Activated T-helper 1 cell treated with anti-CD3 and anti-CD28 coated beads, Interleukin-12 subunit alpha, Interleukin-12 subunit beta, Interleukin-2, Interleukin-4 antibody, amounts not matched to agents 30 ng/mL and 10 ng/mL and 1 ng/mL, durations not matched to agents 14 hours and 24 hours and 36 hours (primary cell): ENCODE measurements at regions not wholly inside any gene's neighbourhood (a gene's known extent, or its start where the extent isn't known, plus 50 kb on each side); places are given as distances from the start of the nearest gene placed in this dataset.

ENCODE experiments used
- DNase-seq: peaks from one replicate; pipeline ENCODE4 v3.0.0; 2021; ENCODE audit warnings: low spot score
- H3K27ac Mint-ChIP-seq: one replicate; pipeline ENCODE4 v1.8.0; 2021; ENCODE audit warnings: mild to moderate bottlenecking, mixed read lengths
- H3K27me3 Mint-ChIP-seq: one replicate; pipeline ENCODE4 v1.8.0; 2022; ENCODE audit warnings: mild to moderate bottlenecking, moderate library complexity, mixed read lengths; ENCODE audit not compliant: insufficient read depth
- H3K36me3 Mint-ChIP-seq: one replicate; pipeline ENCODE4 v1.8.0; 2021; ENCODE audit warnings: low read depth, mixed read lengths
- H3K4me1 Mint-ChIP-seq: one replicate; pipeline ENCODE4 v1.8.0; 2021; ENCODE audit warnings: low read depth, mixed read lengths
- H3K4me3 Mint-ChIP-seq: one replicate; pipeline ENCODE4 v1.8.0; 2021; ENCODE audit warnings: mild to moderate bottlenecking, moderate library complexity, mixed read lengths
- H3K9me3 Mint-ChIP-seq: one replicate; pipeline ENCODE4 v1.8.0; 2021; ENCODE audit warnings: mixed read lengths
- intact Hi-C: fragments of 100-400 bp; cut with micrococcal nuclease; formaldehyde crosslinking; loops from one replicate; pipeline ENCODE4 v1.15.1; 2024

DNA sequence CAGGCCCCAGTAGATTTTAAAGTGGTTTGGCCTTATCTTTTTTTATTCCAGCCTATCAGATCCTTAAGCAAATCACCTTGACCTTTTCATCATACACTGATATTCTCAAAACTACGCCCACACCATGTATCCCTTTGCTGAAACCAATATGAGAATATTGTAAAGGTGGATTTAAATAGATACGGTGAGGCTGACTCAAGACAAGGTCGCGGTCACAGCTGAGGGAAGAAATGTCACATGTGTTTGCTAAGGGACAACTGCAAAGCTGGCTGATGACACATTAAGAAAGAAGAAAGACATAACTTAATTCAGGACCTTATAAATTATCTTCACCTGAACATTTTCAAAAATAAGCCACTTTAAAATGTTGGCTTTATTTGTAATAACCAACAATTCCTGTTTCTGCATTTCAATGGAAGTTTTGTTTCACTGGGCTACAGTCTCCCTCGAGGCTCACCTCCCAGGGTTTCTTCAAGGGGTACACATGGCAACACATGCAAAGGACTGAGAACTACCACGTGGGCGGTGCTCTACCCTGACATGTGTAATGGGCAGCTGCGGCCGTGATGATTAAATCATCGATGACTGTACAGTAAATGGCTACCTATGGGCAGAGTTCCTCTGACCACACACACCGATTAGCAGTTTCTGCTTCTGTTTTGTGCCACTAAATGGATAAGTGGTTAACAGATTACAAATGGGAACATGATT is 189.5 kb downstream of the SIPA1L2 start:
- no peak for DNase-seq
- no peak overlapping the region for H3K27ac Mint-ChIP-seq

DNA sequence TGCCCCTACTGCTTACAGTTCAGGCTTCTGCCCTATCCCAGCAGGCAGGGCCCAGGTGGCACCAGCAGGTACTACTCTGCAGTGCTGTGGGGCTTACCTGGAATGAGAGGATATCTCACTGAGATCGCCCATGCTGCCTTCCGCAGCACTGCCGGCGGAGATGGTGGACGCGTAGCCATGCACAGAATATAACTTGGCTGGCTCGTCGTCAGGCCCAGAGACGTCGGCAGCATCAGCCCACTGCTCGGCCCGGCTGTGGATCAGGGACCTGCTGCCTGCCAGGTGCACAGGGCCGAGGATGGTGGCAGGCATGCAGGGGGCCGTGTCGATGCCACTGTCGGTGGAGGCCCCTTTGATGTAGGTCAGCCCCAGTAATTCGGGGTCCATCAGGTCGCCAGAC is 190.9 kb downstream of the SIPA1L2 start:
- intact Hi-C loops = no loop called here
- no peak overlapping the region for H3K4me3 Mint-ChIP-seq
- no peaks in the 10 kb centered on the region for H3K36me3 Mint-ChIP-seq
- H3K4me1 Mint-ChIP-seq = peaks cover 14% of the 10 kb centered on the region
- no peaks in the 10 kb centered on the region for H3K9me3 Mint-ChIP-seq
- no peaks in the 10 kb centered on the region for H3K27me3 Mint-ChIP-seq
- no peak for DNase-seq
- H3K27ac Mint-ChIP-seq = no peak overlapping the region

More for the DNA sequence above, 189.5 kb downstream of the SIPA1L2 start:
- Mint-ChIP-seq H3K9me3 (no peaks in the 10 kb centered on the region), H3K4me1 (peaks cover 14% of the 10 kb centered on the region), H3K4me3 (no peak overlapping the region), H3K27me3 (no peaks in the 10 kb centered on the region), H3K36me3 (no peaks in the 10 kb centered on the region)
- intact Hi-C loops = no loop called here

- no peaks in the 10 kb centered on the region for H3K9me3 Mint-ChIP-seq
- peaks cover 14% of the 10 kb centered on the region for H3K4me1 Mint-ChIP-seq
- no peak for DNase-seq
- H3K27ac Mint-ChIP-seq = no peak overlapping the region
- H3K4me3 Mint-ChIP-seq = no peak overlapping the region
- intact Hi-C loops = no loop called here
- no peaks in the 10 kb centered on the region for H3K36me3 Mint-ChIP-seq
- H3K27me3 Mint-ChIP-seq = peaks cover 2% of the 10 kb centered on the region
These were observed 191.5 kb downstream of the SIPA1L2 start for GRCh38 chr1:232438476-232438875.

- H3K27me3 Mint-ChIP-seq = peaks cover 3% of the 10 kb centered on the region
- no peak overlapping the region for H3K4me3 Mint-ChIP-seq
- H3K9me3 Mint-ChIP-seq = no peaks in the 10 kb centered on the region
- intact Hi-C loops = no loop called here
- no peak overlapping the region for H3K27ac Mint-ChIP-seq
- no peaks in the 10 kb centered on the region for H3K36me3 Mint-ChIP-seq
- no peak for DNase-seq
- peaks cover 14% of the 10 kb centered on the region for H3K4me1 Mint-ChIP-seq
These were observed 192.4 kb downstream of the SIPA1L2 start for GRCh38 chr1:232437510-232437909.

GRCh38 chr1:232435729-232436128 is 194.2 kb downstream of the SIPA1L2 start:
- H3K36me3 Mint-ChIP-seq = no peaks in the 10 kb centered on the region
- H3K4me1 Mint-ChIP-seq = peaks cover 6% of the 10 kb centered on the region
- no peaks in the 10 kb centered on the region for H3K9me3 Mint-ChIP-seq
- no peak for DNase-seq
- no peak overlapping the region for H3K27ac Mint-ChIP-seq
- H3K4me3 Mint-ChIP-seq = no peak overlapping the region
- peaks cover 4% of the 10 kb centered on the region for H3K27me3 Mint-ChIP-seq
- intact Hi-C loops = no loop called here

DNA sequence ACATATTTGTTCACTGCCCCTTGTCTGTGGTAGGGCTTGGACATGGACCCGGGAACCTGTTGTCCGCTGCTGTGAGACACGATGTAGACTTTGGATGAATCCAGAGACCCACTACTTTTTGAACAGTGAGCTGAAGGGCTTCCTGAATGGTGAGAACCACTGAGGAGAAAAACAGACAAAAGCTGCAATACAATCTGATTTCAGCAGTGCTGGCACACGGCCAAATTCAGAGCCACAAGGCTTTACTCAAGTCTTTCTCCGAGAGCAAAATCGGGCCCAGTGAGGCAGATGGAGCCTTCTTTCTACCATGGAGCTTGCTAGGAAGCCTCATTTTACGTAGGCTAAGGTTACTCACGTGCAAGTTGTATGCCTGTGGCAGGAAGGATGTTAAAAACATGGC is 197.6 kb downstream of the SIPA1L2 start:
- H3K9me3 Mint-ChIP-seq = no peaks in the 10 kb centered on the region
- DNase-seq = no peak
- no peak overlapping the region for H3K4me3 Mint-ChIP-seq
- no peaks in the 10 kb centered on the region for H3K36me3 Mint-ChIP-seq
- no peak overlapping the region for H3K27ac Mint-ChIP-seq
- H3K4me1 Mint-ChIP-seq = no peaks in the 10 kb centered on the region
- intact Hi-C loops = no loop called here
- peaks cover 4% of the 10 kb centered on the region for H3K27me3 Mint-ChIP-seq

- DNase-seq = no peak
- H3K9me3 Mint-ChIP-seq = no peaks in the 10 kb centered on the region
- no peak overlapping the region for H3K4me3 Mint-ChIP-seq
- intact Hi-C loops = no loop called here
- no peak overlapping the region for H3K27ac Mint-ChIP-seq
- H3K36me3 Mint-ChIP-seq = no peaks in the 10 kb centered on the region
- peaks cover 4% of the 10 kb centered on the region for H3K27me3 Mint-ChIP-seq
- H3K4me1 Mint-ChIP-seq = no peaks in the 10 kb centered on the region
These were observed 198.2 kb downstream of the SIPA1L2 start for GRCh38 chr1:232431748-232432147.

DNA sequence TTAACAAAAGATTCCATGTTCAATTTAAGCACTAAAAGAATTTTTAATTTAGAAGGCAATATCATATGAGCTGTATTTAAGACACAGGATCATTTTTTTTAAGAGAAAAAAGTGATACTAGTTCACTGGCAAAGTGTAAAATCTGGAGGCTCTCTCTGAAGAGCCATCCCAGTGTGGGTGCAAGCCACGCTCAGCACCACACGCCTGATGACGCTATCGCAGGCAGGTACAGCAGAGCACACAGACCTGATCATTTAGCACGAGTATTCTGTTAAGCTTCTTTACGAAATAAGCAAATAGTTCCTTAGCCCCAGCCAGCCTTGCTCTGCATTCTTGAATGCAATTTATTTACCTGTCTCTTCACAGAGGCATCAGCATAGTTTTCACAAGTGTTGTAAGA is 198.6 kb downstream of the SIPA1L2 start:
- H3K27me3 Mint-ChIP-seq = peaks cover 4% of the 10 kb centered on the region
- no peaks in the 10 kb centered on the region for H3K36me3 Mint-ChIP-seq
- H3K4me3 Mint-ChIP-seq = no peak overlapping the region
- intact Hi-C loops = no loop called here
- DNase-seq = no peak
- no peak overlapping the region for H3K27ac Mint-ChIP-seq
- no peaks in the 10 kb centered on the region for H3K4me1 Mint-ChIP-seq
- no peaks in the 10 kb centered on the region for H3K9me3 Mint-ChIP-seq

DNA sequence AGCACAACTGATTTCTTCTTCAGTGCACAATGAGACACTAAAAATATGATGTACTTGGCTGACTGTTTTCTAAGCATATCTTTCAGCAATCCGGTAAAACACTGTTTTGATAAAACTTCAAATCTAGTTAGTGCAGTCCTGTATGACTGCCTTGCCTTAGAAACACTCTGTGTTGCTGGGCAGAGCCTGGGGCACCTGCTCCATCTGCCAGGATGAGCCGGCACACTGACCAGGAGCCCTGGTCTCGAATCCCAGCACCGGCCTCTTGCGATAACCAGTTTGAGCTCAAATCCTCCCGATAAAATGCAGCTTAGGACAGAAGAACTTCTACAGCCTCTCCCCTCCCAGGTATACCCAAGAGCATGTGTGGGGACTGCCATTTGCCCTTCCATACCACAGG is 199.5 kb downstream of the SIPA1L2 start:
- Mint-ChIP-seq H3K36me3 (no peaks in the 10 kb centered on the region), H3K9me3 (no peaks in the 10 kb centered on the region), H3K27me3 (peaks cover 4% of the 10 kb centered on the region), H3K4me3 (no peak overlapping the region), H3K27ac (no peak overlapping the region), H3K4me1 (no peaks in the 10 kb centered on the region)
- intact Hi-C loops = no loop called here
- no peak for DNase-seq

DNA sequence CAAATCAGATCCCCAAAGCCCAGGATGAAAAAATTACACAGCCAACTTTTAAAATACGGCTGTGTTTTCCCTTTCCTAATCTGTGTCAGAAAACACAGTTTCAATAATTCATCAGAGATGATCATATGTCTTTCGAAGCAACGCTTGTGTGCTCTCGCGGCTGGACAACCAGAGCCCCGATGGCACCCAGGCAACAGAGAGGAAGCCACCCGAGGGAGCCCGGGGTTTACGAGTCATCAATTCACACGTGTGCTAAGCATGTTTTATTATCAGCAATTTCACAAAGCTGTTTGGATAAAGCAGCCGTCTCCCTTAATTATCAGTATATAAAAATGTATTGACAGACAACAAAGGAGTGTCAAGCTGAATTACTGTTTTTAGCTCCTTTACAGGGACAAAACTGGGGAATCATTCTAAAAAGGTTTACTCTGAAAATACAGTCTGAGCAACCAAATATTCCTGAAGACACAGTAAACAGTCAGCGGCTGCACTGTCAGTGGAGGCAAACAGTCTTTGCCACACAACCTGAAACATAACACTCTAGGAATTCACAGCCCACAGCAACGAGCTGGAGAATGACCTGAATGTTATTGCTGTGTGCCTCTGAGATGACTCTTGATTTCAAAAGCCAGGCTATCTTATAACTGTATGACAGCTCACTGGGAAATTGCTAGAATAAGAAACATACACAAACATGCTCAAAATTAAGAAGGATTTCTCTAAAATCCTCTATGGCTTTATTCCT is 201.0 kb downstream of the SIPA1L2 start:
- H3K27ac Mint-ChIP-seq = no peak overlapping the region
- H3K27me3 Mint-ChIP-seq = peaks cover 4% of the 10 kb centered on the region
- no peaks in the 10 kb centered on the region for H3K36me3 Mint-ChIP-seq
- H3K4me3 Mint-ChIP-seq = no peak overlapping the region
- H3K9me3 Mint-ChIP-seq = no peaks in the 10 kb centered on the region
- intact Hi-C loops = no loop called here
- no peaks in the 10 kb centered on the region for H3K4me1 Mint-ChIP-seq
- no peak for DNase-seq

- Mint-ChIP-seq H3K4me3 (no peak overlapping the region), H3K36me3 (no peaks in the 10 kb centered on the region), H3K9me3 (no peaks in the 10 kb centered on the region), H3K4me1 (no peaks in the 10 kb centered on the region), H3K27ac (no peak overlapping the region), H3K27me3 (peaks cover 2% of the 10 kb centered on the region)
- intact Hi-C loops = no loop called here
- DNase-seq = no peak
These were observed 201.8 kb downstream of the SIPA1L2 start for GRCh38 chr1:232428036-232428645.

DNA sequence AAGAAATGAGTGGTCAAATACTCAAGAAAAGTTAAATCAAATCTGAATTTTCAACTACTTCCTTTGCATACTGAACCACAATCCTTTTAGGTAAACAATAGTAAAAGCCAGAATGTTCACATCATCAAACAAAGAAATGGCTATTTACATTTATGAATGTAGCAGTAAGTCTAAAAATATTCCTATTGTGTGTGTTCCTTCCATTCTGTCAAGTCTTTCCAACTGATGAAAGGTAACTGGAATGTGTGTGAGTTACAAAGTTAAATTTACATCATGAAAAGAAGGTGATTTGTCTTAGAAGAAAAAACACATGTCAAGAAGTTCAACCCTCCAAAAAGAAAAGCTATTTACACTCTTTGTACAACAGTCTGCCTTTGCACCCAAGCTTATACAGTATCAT is 203.1 kb downstream of the SIPA1L2 start:
- intact Hi-C loops = no loop called here
- Mint-ChIP-seq H3K9me3 (no peaks in the 10 kb centered on the region), H3K4me3 (no peak overlapping the region), H3K27ac (no peak overlapping the region), H3K27me3 (no peaks in the 10 kb centered on the region), H3K36me3 (no peaks in the 10 kb centered on the region), H3K4me1 (no peaks in the 10 kb centered on the region)
- no peak for DNase-seq

- no peaks in the 10 kb centered on the region for H3K4me1 Mint-ChIP-seq
- intact Hi-C loops = no loop called here
- no peak for DNase-seq
- no peaks in the 10 kb centered on the region for H3K9me3 Mint-ChIP-seq
- no peaks in the 10 kb centered on the region for H3K36me3 Mint-ChIP-seq
- H3K27me3 Mint-ChIP-seq = peaks cover under 1% of the 10 kb centered on the region
- H3K27ac Mint-ChIP-seq = no peak overlapping the region
- H3K4me3 Mint-ChIP-seq = no peak overlapping the region
These were observed 204.5 kb downstream of the SIPA1L2 start for GRCh38 chr1:232425421-232425820.
